Gastrocnemius medialis (tissue), 4 donors: ENCODE measurements at regions not wholly inside any gene's neighbourhood (a gene's known extent, or its start where the extent isn't known, plus 50 kb on each side); places are given as distances from the start of the nearest gene placed in this dataset.

Source experiments
- POLR2A ChIP-seq, 2 donors: fragments of 450-650 bp; IDR thresholded peaks; one replicate each; pipeline ENCODE4 v1.6.1; 2017; ENCODE audit warnings: antibody characterized with exemption in 2 of 2, mild to moderate bottlenecking in 2 of 2, moderate library complexity in 2 of 2
- TF ChIP-seq, protein P1 (sequence below), 5 experiments: fragments of 450-650 bp in 3 of 5; fragments of 200-600 bp in 2 of 5; sonication (generic) in 2 of 5; IDR thresholded peaks in 4 of 5; conservative IDR thresholded peaks in 1 of 5; 1 replicate in 4 of 5; 2 replicates in 1 of 5; pipeline ENCODE4 v1.5.1; 2016 to 2019; ENCODE audit warnings: antibody characterized with exemption in 5 of 5, mild to moderate bottlenecking in 3 of 5, moderate library complexity in 3 of 5

DNA sequence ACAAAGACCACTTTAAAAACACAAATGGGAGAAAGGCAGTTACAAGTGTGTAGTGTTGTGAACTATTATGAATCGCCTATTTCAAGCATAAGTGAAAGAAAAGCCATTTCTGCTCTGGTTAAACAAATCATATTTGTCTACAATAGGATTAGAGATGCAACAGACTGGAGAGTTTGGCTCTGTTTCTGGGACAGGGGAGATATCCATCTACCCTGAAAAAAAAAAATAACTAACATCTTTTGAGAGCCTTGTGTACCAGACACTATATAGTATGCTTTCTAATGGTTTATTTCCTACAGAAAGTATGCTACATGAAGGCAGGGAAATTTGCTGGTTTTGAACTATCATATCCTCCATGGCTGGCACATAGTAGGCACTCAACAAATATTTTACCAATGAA, 106.7 kb upstream of the FHIT start:
- TF ChIP-seq, protein P1, sequence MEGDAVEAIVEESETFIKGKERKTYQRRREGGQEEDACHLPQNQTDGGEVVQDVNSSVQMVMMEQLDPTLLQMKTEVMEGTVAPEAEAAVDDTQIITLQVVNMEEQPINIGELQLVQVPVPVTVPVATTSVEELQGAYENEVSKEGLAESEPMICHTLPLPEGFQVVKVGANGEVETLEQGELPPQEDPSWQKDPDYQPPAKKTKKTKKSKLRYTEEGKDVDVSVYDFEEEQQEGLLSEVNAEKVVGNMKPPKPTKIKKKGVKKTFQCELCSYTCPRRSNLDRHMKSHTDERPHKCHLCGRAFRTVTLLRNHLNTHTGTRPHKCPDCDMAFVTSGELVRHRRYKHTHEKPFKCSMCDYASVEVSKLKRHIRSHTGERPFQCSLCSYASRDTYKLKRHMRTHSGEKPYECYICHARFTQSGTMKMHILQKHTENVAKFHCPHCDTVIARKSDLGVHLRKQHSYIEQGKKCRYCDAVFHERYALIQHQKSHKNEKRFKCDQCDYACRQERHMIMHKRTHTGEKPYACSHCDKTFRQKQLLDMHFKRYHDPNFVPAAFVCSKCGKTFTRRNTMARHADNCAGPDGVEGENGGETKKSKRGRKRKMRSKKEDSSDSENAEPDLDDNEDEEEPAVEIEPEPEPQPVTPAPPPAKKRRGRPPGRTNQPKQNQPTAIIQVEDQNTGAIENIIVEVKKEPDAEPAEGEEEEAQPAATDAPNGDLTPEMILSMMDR (IDR thresholded peaks at IDR 0.05 in 4 of 5, conservative IDR thresholded peaks at IDR 0.05 in 1 of 5): no peak
- TF ChIP-seq POLR2A (IDR thresholded peaks at IDR 0.05): no peak
